ENCODE measurements at regions not wholly inside any gene's neighbourhood (a gene's known extent, or its start where the extent isn't known, plus 50 kb on each side); places are given as distances from the start of the nearest gene placed in this dataset.

- H3K4me3 ChIP-seq: no peak overlapping the region
- no peak overlapping the region for H3K27ac ChIP-seq
- no peak for DNase-seq
- H3K27me3 ChIP-seq: no peaks in the 10 kb centered on the region
- intact Hi-C loops (cut with DNase I; ENCODE audit: low total_unique reads): no loop called here
- in situ Hi-C loops (cut with MboI; ENCODE audit: low pct_ligation_motif_present in 1 of 4, low pct_unique_long_range_greater_than_20kb in 1 of 4, low sequenced_read_pairs in 3 of 4): no loop called here
- WGBS, 2 donors (ENCODE audit: low coverage in 1 of 2): 76 to 88% methylated on average over 6 to 7 of the region's 7 CpGs
- H3K36me3 ChIP-seq: no peaks in the 10 kb centered on the region
- no peaks in the 10 kb centered on the region for H3K4me1 ChIP-seq
- TF ChIP-seq POLR2AphosphoS5 (IDR thresholded peaks at IDR 0.05): no peak
- TF ChIP-seq EP300 (IDR thresholded peaks at IDR 0.05; ENCODE audit: low read depth): no peak
- no peak for TF ChIP-seq CTCF (IDR thresholded peaks at IDR 0.05)
- TF ChIP-seq POLR2A (IDR thresholded peaks at IDR 0.05): no peak
- H3K9me3 ChIP-seq: no peaks in the 10 kb centered on the region
Observed at GRCh38 chr16:6545329-6545728, 787.3 kb upstream of the RBFOX1 start.

GRCh38 chr16:6541267-6541666, 791.4 kb upstream of the RBFOX1 start:
- no peaks in the 10 kb centered on the region for H3K9me3 ChIP-seq
- intact Hi-C loops (cut with DNase I; ENCODE audit: low total_unique reads): no loop called here
- DNase-seq: no peak
- no peaks in the 10 kb centered on the region for H3K4me1 ChIP-seq
- TF ChIP-seq CTCF (IDR thresholded peaks at IDR 0.05): no peak
- TF ChIP-seq EP300 (IDR thresholded peaks at IDR 0.05; ENCODE audit: low read depth): no peak
- H3K27me3 ChIP-seq: no peaks in the 10 kb centered on the region
- 68 to 83% methylated on average over 1 to 3 of the region's 3 CpGs for WGBS, 2 donors (ENCODE audit: low coverage in 1 of 2)
- no peaks in the 10 kb centered on the region for H3K36me3 ChIP-seq
- no peak overlapping the region for H3K4me3 ChIP-seq
- in situ Hi-C loops (cut with MboI; ENCODE audit: low pct_ligation_motif_present in 1 of 4, low pct_unique_long_range_greater_than_20kb in 1 of 4, low sequenced_read_pairs in 3 of 4): no loop called here
- H3K27ac ChIP-seq: no peak overlapping the region

GRCh38 chr16:6536411-6536810, 796.2 kb upstream of the RBFOX1 start:
- intact Hi-C loops (cut with DNase I; ENCODE audit: low total_unique reads) (no loop called here), in situ Hi-C loops (cut with MboI; ENCODE audit: low pct_ligation_motif_present in 1 of 4, low pct_unique_long_range_greater_than_20kb in 1 of 4, low sequenced_read_pairs in 3 of 4) (no loop called here)
- no peak for TF ChIP-seq POLR2AphosphoS5 (IDR thresholded peaks at IDR 0.05)
- TF ChIP-seq EP300 (IDR thresholded peaks at IDR 0.05; ENCODE audit: low read depth): no peak
- TF ChIP-seq POLR2A (IDR thresholded peaks at IDR 0.05): no peak
- no peak for TF ChIP-seq CTCF (IDR thresholded peaks at IDR 0.05)
- H3K36me3 ChIP-seq: no peaks in the 10 kb centered on the region
- H3K9me3 ChIP-seq: no peaks in the 10 kb centered on the region
- DNase-seq: no peak
- H3K27ac ChIP-seq: no peak overlapping the region
- no peaks in the 10 kb centered on the region for H3K27me3 ChIP-seq
- 60 to 63% methylated on average over 2 of the region's 2 CpGs for WGBS, 2 donors (ENCODE audit: low coverage in 1 of 2)
- H3K4me3 ChIP-seq: no peak overlapping the region
- H3K4me1 ChIP-seq: no peaks in the 10 kb centered on the region

GRCh38 chr16:6531067-6531466, 801.6 kb upstream of the RBFOX1 start:
- Histone ChIP-seq H3K4me3 (no peak overlapping the region), H3K36me3 (no peaks in the 10 kb centered on the region), H3K4me1 (no peaks in the 10 kb centered on the region), H3K9me3 (no peaks in the 10 kb centered on the region), H3K27ac (no peak overlapping the region), H3K27me3 (no peaks in the 10 kb centered on the region)
- intact Hi-C loops (cut with DNase I; ENCODE audit: low total_unique reads): no loop called here
- WGBS, 2 donors (ENCODE audit: low coverage in 1 of 2): 62% methylated on average over 3 of the region's 3 CpGs; no CpG with 5 or more reads in 1 of the 2 donors
- no peak for TF ChIP-seq EP300 (IDR thresholded peaks at IDR 0.05; ENCODE audit: low read depth)
- TF ChIP-seq POLR2AphosphoS5 (IDR thresholded peaks at IDR 0.05): no peak
- TF ChIP-seq POLR2A (IDR thresholded peaks at IDR 0.05): no peak
- TF ChIP-seq CTCF (IDR thresholded peaks at IDR 0.05): no peak
- in situ Hi-C loops (cut with MboI; ENCODE audit: low pct_ligation_motif_present in 1 of 4, low pct_unique_long_range_greater_than_20kb in 1 of 4, low sequenced_read_pairs in 3 of 4): no loop called here
- DNase-seq: no peak

Data from transverse colon (tissue), 4 donors.